ENCODE measurements at regions not wholly inside any gene's neighbourhood (a gene's known extent, or its start where the extent isn't known, plus 50 kb on each side); places are given as distances from the start of the nearest gene placed in this dataset.
A peak's percentile ranks its signal among the peaks of the same experiment; 100 is the strongest.

DNA sequence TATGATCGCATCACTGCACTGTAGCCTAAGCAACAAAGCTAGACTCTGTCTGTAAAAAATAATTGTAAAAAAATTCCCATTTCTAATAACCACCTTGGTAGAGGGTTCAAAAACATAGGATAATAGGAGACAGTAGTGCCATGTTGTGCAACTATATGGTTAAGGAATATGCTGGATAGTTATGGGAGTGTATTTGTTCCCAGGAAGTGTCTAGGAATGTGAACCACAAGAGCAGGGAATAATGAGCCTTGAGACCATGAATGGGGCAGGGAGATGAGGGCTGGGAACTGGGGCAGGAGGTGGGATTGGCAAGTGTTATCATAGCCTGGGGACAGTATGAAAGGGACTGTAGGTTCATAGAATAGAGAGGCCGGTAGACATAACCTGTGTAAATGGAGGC is 50.4 kb downstream of the RUSC2 start:
- DNase-seq = no peak

DNA sequence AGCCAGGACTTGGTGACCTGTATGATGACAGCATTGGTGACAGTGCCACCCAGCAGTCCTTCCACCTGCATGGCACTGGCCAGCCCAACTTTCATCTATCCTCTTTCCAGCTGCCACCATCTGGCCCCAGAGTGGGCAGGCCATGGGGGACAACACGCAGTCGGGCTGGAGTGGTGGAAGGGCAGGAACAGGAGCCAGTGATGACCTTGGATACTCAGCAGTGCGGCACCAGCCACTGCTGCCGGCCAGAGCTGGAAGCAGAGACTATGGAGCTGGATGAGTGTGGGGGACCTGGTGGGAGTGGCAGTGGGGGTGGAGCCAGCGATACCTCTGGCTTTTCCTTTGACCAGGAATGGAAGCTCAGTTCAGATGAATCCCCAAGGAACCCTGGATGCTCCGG is 56.9 kb downstream of the RUSC2 start:
- DNase-seq = no peak

GRCh38 chr9:35547889-35548418 is 57.1 kb upstream of the TESK1 start:
- no peak for DNase-seq

DNA sequence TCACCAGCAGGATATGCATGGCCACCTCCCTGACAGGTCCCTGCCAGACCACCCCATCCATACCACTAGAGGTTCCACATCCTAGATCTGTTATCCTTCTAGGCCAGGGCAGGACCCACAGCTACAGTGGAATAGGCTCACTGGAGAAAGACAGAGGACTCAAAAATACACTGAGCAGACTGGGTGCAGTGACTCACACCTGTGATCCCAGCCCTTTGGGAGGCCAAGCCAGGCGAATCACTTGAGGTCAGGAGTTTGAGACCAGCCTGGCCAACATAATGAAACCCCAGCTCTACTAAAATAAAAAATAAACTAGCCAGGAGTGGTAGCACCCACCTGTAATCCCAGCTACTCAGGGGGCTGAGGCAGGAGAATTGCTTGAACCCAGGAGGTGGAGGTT is 56.5 kb upstream of the TESK1 start:
- DNase-seq = no peak

GRCh38 chr9:35549441-35549840 is 55.6 kb upstream of the TESK1 start:
- DNase-seq = no peak

- no peak for DNase-seq
Observed at GRCh38 chr9:35552376-35552775, 52.7 kb upstream of the TESK1 start.

DNA sequence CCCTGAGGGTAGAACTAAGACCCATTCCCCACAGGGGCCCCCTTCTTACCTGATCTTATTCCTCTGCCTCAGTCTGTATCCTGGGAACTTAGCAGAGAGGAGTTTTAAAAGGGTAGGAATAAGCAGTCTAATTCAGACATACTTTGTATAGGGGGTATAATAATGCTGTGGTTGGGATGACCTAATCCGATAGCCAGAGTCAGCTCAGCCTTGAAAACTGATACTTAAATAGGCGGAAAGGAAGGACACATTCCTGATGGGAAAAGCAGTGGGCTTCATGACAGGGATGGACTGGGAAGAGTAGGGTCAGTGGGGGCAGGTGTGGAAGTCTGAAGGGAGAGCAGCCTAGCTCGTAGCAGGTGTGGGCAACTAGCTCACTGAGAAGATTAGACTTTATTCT is 52.2 kb upstream of the TESK1 start:
- DNase-seq = peak; percentile 45

GRCh38 chr9:35553670-35554543 is 51.2 kb upstream of the TESK1 start:
- peak; percentile 82 for DNase-seq

GRCh38 chr9:35555246-35555701 is 49.8 kb upstream of the TESK1 start:
- DNase-seq = no peak

Measured in fibroblast of skin of right quadriceps (primary cell).